Dendritic cell treated with granulocyte-macrophage colony-stimulating factor and Interleukin-4, amounts not matched to agents 40 ng/mL and 50 ng/mL, for 4 days (primary cell): ENCODE measurements at regions not wholly inside any gene's neighbourhood (a gene's known extent, or its start where the extent isn't known, plus 50 kb on each side); places are given as distances from the start of the nearest gene placed in this dataset.
"Not testable (repeated sequence)": the region's sequence is repeated elsewhere in the genome, so short reads cannot be mapped to it uniquely, and the experiment has no call there.

Source experiments
- H3K27ac Mint-ChIP-seq: one replicate; pipeline ENCODE4 v1.8.0; 2022; ENCODE audit warnings: mild to moderate bottlenecking, mixed read lengths
- H3K27me3 Mint-ChIP-seq: one replicate; pipeline ENCODE4 v1.8.0; 2022; ENCODE audit warnings: mild to moderate bottlenecking, mixed read lengths
- H3K36me3 Mint-ChIP-seq: one replicate; pipeline ENCODE4 v1.8.0; 2022; ENCODE audit warnings: low read depth, mixed read lengths
- H3K4me1 Mint-ChIP-seq: one replicate; pipeline ENCODE4 v1.8.0; 2022; ENCODE audit warnings: low read depth, mixed read lengths
- H3K4me3 Mint-ChIP-seq: one replicate; pipeline ENCODE4 v1.8.0; 2022; ENCODE audit warnings: mild to moderate bottlenecking, moderate library complexity, mixed read lengths
- H3K9me3 Mint-ChIP-seq: one replicate; pipeline ENCODE4 v1.8.0; 2022; ENCODE audit warnings: mixed read lengths
- intact Hi-C: fragments of 100-400 bp; cut with micrococcal nuclease; formaldehyde crosslinking; loops from one replicate; pipeline ENCODE4 v1.15.0; 2022

DNA sequence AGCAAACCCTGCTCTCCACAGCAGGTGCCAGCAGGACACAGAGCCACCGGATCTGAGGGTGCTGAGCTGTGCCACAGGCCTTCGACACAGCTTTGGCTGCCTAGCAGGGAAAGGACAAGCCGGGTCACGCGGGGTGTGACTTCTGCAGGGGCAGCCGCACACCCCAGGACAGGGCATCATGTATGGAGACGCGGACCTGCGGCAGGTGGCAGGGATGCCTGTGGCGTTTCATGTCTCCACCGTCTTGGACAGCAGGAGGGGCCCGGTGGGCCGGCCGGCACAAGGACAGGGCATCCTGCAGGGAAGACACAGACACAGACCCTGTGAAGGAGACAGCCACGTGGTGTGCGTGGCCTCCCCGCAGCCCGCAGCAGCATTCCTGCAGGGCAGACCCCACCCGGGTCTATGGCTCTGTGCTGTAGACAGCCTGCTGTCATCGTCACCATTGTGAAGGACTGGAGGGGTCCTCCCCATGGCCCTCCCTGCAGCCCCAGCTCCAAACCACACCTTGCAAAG is 109.2 kb downstream of the PDGFA start:
- H3K27me3 Mint-ChIP-seq = peaks cover 6% of the 10 kb centered on the region
- H3K9me3 Mint-ChIP-seq = no peaks in the 10 kb centered on the region
- intact Hi-C loops = no loop called here

DNA sequence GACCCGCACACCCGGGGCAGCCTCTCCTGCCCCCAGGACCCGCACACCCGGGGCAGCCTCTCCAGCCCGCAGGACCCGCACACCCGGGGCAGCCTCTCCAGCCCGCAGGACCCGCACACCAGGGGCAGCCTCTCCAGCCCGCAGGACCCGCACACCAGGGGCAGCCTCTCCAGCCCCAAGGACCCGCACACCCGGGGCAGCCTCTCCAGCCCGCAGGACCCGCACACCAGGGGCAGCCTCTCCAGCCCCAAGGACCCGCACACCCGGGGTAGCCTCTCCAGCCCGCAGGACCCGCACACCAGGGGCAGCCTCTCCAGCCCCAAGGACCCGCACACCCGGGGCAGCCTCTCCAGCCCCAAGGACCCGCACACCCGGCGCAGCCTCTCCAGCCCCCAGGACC is 108.5 kb downstream of the PDGFA start:
- intact Hi-C loops, H3K4me1 Mint-ChIP-seq, H3K27me3 Mint-ChIP-seq, H3K9me3 Mint-ChIP-seq, H3K4me3 Mint-ChIP-seq, H3K27ac Mint-ChIP-seq, H3K36me3 Mint-ChIP-seq: not testable (repeated sequence)

More for the DNA sequence above, 109.2 kb downstream of the PDGFA start:
- no peaks in the 10 kb centered on the region for H3K36me3 Mint-ChIP-seq
- peaks cover 5% of the 10 kb centered on the region for H3K4me1 Mint-ChIP-seq
- H3K4me3 Mint-ChIP-seq = no peak overlapping the region
- no peak overlapping the region for H3K27ac Mint-ChIP-seq

DNA sequence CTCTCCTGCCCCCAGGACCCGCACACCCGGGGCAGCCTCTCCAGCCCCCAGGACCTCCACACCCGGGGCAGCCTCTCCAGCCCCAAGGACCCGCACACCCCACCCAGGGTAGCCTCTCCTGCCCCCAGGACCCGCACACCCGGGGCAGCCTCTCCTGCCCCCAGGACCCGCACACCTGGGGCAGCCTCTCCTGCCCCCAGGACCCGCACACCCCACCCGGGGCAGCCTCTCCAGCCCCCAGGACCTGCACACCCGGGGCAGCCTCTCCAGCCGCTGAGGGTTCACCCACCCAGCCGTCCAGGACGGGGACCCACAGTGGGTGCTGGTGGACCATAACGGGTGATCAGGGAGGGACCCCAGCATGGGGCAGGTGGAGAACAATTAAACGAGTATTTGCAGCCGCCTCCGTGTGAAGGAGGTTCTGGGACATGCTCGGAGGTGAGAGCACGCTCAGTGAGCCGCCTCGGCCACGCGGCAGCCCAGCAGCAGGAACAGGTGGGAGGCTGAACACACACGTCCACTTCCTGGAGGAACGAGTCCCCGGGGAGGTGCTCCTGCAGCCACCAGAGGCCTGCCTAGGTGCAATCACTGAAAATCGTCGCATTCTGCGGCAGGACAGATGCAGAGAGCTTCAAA is 107.9 kb downstream of the PDGFA start:
- H3K36me3 Mint-ChIP-seq = no peaks in the 10 kb centered on the region
- peaks cover 5% of the 10 kb centered on the region for H3K4me1 Mint-ChIP-seq
- H3K4me3 Mint-ChIP-seq = no peak overlapping the region
- H3K9me3 Mint-ChIP-seq = no peaks in the 10 kb centered on the region
- H3K27me3 Mint-ChIP-seq = peaks cover 6% of the 10 kb centered on the region
- no peak overlapping the region for H3K27ac Mint-ChIP-seq
- intact Hi-C loops = no loop called here

DNA sequence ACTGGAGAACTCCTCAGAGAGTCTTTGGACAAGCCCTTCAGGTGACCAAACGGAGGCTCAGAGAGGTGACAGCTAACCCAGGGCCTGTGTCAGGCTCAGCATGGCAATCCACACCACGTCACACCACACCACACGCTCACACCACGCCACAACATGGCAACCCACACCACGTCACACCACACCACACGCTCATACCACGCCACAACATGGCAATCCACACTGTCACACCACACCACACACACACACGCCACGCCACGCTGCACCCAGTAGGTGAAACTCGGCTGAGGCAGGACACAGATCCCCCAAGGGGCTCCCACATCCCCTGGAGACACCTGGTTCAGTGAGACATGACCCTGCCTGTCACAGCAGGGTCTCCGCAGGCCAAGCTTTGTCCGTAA is 107.3 kb downstream of the PDGFA start:
- no peak overlapping the region for H3K4me3 Mint-ChIP-seq
- H3K4me1 Mint-ChIP-seq = no peaks in the 10 kb centered on the region
- H3K27ac Mint-ChIP-seq = no peak overlapping the region
- intact Hi-C loops = no loop called here
- H3K9me3 Mint-ChIP-seq = peaks cover 2% of the 10 kb centered on the region
- peaks cover 2% of the 10 kb centered on the region for H3K27me3 Mint-ChIP-seq
- no peaks in the 10 kb centered on the region for H3K36me3 Mint-ChIP-seq

DNA sequence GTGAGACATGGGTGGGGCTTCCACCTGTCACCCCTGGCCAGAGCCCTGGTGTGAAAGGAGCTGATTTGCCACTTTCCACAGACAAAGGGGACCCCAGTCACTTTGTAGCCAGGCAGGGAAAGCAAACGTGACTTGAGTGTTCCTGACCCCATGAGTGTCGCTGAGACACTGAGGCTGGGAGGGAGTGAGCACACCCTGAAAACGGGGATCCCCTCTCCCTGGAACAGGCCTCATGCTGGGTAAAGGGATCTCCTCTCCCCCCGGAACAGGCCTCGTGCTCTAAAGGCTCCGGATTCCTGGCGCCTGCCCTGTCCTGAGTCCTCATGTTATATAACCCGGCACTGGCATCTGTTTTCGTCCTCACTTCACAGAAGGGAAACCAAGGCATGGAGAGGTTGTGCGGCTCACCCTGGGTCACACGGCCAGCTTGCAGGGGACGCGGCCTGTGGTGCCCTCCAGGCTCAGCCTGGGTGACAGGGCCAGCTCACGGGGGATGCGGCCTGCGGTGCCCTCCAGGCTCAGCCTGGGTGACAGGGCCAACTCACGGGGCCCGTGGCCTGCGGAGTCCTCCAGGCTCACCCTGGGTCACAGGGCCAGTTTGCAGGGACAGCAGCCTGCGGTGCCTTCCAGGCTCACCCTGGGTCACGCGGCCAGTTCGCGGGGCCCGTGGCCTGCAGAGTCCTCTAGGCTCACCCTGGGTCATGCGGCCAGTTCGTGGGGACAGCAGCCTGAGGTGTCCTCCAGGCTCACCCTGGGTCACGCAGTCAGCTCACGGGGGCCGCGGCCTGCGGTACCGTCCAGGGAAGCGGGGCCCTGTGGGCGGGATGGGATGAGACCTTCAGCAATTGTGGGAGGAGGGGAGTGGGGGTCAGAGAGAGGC is 104.7 kb downstream of the PDGFA start:
- intact Hi-C loops = no loop called here
- H3K36me3 Mint-ChIP-seq = no peaks in the 10 kb centered on the region

DNA sequence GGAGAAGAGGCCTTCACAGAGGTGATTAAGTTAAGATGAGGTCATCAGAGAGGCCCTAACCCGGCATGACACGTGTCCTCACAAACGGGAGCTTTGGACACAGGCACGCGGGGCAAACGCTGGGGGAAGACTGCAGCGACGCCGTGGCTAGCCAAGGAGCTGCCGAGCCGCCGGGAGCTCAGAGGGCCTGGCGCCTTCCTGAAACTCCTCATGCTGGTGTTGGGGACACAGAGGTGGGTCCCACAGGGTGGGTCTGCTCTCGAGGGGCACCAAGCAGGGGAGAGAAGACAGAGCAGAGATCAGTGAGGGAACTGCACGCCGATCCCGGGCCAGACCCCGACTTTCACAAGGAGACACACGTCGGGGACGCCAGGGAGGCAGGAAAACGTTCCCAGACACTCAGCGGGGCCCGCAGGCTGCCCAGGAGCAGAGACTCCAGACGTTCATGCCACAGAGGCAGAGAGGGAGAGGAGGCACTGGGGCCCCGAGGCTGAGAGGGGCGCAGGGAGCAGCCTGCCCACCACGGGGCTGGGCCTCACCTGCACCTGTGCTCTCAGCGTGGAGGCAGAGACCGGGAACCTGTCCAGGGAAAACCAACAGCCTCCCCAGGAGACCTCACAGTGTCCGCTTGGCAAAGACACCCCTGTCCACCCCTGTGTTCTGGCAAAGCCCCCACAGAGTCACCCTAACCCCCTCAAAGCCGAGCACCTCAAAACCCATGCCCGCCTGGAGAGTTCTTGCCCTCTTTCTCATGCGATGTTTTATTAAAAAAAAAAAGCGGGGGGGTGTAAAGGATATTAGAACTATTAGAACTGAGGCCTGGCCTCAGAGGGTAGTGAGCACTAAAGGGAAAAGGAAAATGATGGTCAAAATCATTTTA is 103.8 kb downstream of the PDGFA start:
- peaks cover 16% of the 10 kb centered on the region for H3K9me3 Mint-ChIP-seq
- no peak overlapping the region for H3K27ac Mint-ChIP-seq
- no peaks in the 10 kb centered on the region for H3K4me1 Mint-ChIP-seq
- no peaks in the 10 kb centered on the region for H3K27me3 Mint-ChIP-seq
- intact Hi-C loops = no loop called here
- no peaks in the 10 kb centered on the region for H3K36me3 Mint-ChIP-seq
- H3K4me3 Mint-ChIP-seq = no peak overlapping the region

More for the DNA sequence above, 104.7 kb downstream of the PDGFA start:
- no peak overlapping the region for H3K4me3 Mint-ChIP-seq
- H3K27ac Mint-ChIP-seq = no peak overlapping the region
- H3K27me3 Mint-ChIP-seq = peaks cover under 1% of the 10 kb centered on the region
- H3K9me3 Mint-ChIP-seq = peaks cover 16% of the 10 kb centered on the region
- no peaks in the 10 kb centered on the region for H3K4me1 Mint-ChIP-seq

DNA sequence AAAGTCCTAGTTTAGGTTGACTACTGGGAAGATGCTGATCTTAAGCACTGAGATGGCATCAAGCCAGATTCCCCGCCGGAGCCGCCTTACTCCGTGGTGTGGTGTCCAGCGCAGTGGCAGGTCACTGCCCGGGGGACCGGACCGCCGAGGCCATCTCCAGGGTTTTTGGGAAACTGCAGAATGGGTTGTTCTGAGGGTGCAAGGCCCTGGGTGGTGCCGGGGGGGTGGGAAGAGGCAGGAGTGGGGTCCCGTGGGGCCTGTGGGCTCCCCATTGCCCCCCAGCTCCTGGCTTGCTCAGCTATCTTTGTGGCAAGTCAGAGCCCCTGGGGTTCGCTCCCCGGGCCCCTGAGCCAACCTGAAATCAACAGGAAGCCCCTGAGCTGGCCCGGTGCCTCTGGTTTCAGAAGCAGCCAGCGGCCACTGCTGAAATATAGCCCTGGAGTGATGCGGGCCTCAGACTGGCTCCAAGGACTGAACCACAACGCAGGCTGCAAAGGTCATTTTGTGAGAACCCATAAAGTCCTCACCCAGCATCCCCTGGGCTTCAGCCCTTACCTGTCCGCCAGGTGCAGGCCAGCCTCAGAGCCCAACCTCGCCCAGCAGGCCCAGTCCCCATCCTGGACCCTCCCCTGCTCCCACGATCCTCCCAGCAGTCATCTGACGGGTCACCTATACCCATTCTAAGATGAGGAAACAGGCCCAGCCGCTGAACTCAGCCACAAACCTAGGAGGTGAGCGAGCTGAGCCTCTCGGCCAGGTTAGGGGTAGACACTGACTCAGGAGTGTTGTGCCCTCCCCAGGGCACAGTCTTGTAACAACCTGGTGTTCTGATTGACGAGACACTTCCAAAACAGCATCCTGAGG is 102.7 kb downstream of the PDGFA start:
- H3K9me3 Mint-ChIP-seq = peaks cover 16% of the 10 kb centered on the region
- H3K36me3 Mint-ChIP-seq = no peaks in the 10 kb centered on the region
- intact Hi-C loops = no loop called here
- no peaks in the 10 kb centered on the region for H3K4me1 Mint-ChIP-seq
- H3K27ac Mint-ChIP-seq = no peak overlapping the region
- H3K27me3 Mint-ChIP-seq = no peaks in the 10 kb centered on the region
- H3K4me3 Mint-ChIP-seq = no peak overlapping the region

DNA sequence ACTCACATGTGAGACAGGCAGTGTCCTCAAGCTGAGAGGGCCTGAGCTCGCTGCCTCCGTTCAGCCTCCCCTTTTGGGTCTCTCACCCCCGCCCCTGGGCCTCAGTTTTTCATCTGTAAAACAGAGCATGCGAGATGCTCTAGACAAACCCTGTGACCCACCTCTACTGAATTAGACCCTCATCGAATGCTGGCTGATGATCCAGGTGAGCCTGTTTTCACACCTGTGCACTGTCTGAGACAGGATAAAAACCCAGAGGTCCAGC is 102.1 kb downstream of the PDGFA start:
- intact Hi-C loops = no loop called here
- Mint-ChIP-seq H3K27me3 (no peaks in the 10 kb centered on the region), H3K9me3 (peaks cover 16% of the 10 kb centered on the region), H3K36me3 (no peaks in the 10 kb centered on the region), H3K27ac (no peak overlapping the region), H3K4me3 (no peak overlapping the region), H3K4me1 (no peaks in the 10 kb centered on the region)

DNA sequence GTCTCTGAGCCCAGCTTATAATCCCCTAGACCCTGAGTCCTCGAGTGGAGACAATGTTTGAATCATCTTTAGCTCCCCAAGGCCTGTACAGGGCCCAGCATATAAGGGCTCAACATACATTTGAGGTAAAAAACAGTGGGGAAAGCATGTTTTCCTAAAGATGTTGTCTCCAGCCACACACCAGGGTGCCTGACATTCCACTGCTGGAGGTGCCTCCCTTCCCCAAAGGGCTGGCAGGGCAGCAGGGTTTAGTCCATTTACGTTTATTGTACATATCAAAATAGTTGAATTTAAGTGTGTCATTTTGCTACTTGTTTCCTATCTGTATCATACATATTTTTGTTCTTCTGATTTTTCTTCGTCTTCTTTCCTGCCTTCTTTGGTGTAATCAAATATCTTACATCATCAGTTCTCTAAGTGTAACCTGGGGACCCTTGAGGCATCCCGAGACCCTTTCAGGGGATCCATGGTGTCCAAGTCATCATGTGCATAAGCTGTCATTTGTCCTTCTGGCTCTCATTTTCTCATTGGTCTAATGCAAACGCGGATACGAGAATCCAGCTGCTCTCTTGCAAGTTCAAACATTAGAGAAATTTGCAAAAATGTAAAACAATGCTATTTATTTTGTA is 101.6 kb downstream of the PDGFA start:
- Mint-ChIP-seq H3K4me1 (no peaks in the 10 kb centered on the region), H3K27me3 (no peaks in the 10 kb centered on the region), H3K4me3 (no peak overlapping the region), H3K9me3 (peaks cover 16% of the 10 kb centered on the region), H3K27ac (no peak overlapping the region), H3K36me3 (no peaks in the 10 kb centered on the region)
- intact Hi-C loops = no loop called here

DNA sequence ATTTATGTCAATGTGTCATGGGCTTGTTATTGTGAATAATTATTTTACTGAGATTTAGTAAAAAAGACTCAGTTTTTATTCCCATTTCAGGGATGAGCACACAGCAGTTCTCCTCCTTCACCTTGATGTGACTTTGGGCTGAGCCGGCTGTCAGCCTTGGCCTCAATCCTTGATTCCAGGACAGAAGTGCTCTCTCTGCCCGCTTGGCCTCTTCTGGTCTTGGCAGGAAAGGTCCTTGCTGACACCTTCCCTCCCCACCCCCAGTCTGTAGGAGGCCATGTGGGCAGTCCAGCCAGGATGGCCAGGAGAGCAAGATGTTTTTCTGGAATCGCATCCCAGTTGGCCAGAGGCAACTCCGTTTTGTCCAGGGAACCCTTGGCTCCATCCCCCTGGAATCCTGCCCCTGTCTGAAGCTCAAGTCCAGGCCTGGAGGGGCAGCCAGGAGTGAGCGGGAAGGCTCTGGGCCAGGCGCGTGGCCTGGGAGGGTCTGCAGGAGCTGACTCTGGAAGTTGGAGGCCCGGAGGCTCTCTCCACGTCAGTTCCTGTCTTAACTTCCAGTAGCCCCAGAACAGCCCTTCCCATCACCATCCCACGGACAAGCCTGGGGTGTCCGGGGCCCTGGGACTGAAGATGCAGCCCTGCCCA is 100.9 kb downstream of the PDGFA start:
- peaks cover 16% of the 10 kb centered on the region for H3K9me3 Mint-ChIP-seq
- intact Hi-C loops = no loop called here
- H3K36me3 Mint-ChIP-seq = no peaks in the 10 kb centered on the region

DNA sequence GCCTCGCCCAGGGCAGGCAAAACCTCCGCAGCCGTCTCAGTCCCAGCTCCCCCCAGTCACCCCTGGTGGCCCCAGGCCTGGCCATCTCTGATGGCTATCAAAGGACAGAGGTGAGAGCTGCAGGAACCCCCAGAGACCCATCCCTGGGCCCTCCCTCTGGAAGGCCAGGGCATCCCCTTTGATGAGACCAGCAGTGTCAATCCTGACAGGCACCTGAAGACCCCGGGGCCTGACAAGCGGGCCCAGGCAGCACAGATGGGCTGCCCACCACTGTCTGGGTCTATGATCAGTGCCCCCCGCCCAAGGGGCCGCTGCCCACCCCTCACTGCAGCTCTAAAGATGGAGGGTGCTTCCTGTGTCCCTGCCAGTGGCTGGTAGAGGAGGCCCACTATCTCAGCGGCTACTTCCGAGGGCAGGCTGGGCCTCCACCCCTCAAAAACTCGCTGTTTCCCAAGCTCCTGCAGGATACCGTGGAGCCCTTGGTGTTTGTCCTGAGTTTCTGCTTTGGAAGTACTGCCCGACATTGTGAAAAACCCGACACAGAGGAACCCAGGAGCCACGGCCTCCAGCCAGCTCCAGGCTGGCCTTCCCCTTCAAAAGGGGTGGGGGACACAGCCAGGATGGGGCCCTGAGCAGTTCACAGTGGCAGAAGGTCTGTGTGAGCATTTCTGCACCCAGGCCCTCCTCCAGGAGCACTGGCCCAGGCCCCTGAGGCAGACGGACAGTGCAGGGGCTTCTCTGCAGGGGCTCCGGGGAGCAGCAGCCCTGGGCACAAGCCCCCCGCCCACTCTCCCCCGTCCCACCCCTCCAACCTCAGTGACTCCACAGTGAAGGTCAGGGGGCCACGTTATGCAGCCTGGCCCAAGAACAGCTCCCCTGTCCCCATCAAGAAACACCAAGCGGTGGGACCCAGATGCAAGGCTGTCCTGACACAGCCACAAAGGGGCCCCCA is 99.2 kb downstream of the PDGFA start:
- no peaks in the 10 kb centered on the region for H3K36me3 Mint-ChIP-seq
- H3K4me3 Mint-ChIP-seq = no peak overlapping the region
- intact Hi-C loops = no loop called here
- H3K4me1 Mint-ChIP-seq = no peaks in the 10 kb centered on the region
- H3K27me3 Mint-ChIP-seq = no peaks in the 10 kb centered on the region
- H3K27ac Mint-ChIP-seq = no peak overlapping the region
- H3K9me3 Mint-ChIP-seq = peaks cover 16% of the 10 kb centered on the region

More for the DNA sequence above, 100.9 kb downstream of the PDGFA start:
- no peaks in the 10 kb centered on the region for H3K4me1 Mint-ChIP-seq
- no peaks in the 10 kb centered on the region for H3K27me3 Mint-ChIP-seq
- no peak overlapping the region for H3K27ac Mint-ChIP-seq
- no peak overlapping the region for H3K4me3 Mint-ChIP-seq
